Stimulated activated naive CD4-positive, alpha-beta T cell treated with Interleukin-2 at 50 U/mL for 16 hours (primary cell): ENCODE measurements at regions not wholly inside any gene's neighbourhood (a gene's known extent, or its start where the extent isn't known, plus 50 kb on each side); places are given as distances from the start of the nearest gene placed in this dataset.
"Not testable (repeated sequence)": the region's sequence is repeated elsewhere in the genome, so short reads cannot be mapped to it uniquely, and the experiment has no call there.

ENCODE experiments used
- DNase-seq: peaks from one replicate; lab custom pipeline; 2025; lab: John Stamatoyannopoulos, UW

DNA sequence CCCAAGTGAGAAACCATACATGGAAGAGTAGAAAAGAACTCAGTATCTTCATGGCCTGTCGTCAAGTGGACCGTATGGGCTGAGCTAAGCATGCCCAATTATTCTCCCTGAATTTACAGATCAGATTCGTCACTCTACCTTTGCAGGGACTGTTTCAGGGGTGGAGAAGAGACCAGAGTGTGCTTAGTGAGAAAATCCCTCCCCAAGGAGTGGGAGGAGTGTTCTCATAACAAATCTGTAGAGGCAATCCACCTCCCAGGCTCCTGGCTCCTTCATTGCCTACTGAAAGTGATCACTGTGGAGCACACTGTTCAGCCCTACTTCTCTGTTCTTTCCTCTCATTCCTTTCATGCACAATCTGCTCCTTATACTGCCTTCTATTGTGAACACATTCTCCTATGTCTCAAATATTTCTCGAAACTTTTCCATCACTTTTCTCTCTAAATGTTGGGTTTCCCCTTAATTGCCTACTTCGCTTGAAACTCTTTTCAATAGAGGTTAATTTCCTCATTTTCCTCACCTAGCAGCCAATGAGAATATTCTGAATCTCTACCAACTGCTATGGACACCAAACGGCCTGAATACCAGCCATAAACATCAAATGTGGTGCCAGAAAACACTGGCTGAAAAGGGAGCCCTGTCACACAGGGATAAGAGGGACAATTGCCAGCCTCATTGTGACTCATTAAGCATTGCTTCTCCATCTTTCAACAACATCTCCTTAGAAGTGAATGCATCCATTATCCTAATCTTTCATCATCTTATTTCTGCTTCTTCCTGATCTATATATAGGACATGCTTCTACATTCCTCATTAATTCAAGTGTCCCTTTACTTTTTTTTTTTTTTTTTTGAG is 398.3 kb downstream of the UTRN start:
- no peak for DNase-seq

DNA sequence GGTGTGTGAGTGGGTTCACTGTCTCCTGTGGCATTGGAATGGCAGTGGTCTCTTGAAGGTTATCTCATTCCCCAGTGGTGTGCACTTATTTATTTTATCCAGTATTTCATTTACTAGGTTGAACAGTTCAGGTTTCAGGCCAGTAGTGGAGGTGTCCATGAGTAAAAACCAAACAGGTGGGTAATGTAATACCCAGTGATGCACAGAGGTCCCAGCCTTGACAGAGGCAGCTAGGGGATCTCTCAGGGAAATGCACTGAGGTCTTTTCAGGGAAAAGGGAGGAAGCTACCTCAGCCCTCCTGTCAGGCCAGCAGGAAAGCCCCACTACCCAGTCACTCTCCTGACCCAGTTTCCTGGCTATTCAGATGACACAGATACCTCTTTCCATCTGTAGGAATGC is 403.6 kb downstream of the UTRN start:
- no peak for DNase-seq

DNA sequence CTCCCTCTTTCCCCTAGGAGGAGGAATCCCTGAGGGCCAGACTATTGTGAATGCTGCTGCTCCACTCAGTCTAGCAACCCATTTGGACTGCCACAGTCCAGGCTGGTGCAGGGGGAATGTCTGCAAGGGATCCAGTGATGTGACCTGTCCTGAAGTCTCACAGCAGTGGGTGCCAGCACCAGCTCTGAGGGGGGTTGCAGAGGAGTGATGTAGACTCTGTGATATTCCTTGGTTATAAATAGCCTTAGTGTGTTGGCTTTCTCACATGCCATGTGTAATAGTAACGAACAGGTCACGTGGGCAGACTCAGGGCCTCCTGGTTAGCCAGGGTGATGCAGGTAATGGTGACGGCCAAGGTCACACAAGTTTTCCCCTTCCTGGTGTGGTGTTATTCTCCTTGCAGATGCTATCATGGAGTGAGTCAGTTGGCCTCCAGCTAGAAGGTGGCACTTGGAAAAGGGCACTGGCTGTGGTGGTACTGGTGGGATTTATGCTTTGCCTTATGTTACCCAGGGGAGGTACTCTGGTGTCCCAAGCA is 404.4 kb downstream of the UTRN start:
- DNase-seq, result no peak

DNA sequence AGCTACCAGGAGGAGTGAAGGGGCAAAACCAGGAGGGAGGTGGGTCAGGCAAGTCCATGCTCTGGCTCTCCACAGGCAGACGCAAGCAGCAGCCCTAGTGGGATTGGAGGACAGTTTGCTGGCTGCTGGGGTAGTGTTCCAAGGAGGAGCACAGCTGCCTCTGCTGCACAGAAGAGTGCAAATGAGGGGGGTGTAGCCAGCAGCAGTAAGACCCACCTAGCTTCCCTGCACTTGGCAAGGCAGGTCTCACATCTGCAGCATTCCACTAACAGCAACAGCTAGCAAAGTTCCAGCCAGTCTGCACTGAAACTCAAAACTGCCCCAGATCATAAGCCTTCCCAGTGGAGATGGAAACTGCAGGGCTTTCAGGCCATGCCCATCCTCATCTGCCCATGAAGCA is 405.0 kb downstream of the UTRN start:
- no peak for DNase-seq

DNA sequence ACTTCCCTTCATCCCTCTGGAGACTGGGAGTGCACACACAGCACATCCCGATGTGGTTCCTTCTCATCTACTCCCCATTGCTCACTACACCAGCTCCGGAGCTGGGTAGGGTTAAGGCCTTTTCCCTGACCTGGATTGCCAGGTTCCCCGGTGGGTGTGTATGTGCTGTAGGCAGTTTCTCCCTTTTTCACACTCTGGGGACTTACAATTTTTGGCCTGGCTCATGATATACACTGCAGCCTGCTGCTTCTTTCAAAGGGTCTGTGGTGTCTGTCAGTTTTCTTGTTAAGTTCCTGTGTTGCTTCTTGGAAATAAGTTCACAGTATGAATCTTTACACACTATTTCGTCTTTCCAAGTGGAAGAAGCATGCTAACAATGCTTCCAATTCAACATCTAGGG is 405.5 kb downstream of the UTRN start:
- DNase-seq, result no peak

DNA sequence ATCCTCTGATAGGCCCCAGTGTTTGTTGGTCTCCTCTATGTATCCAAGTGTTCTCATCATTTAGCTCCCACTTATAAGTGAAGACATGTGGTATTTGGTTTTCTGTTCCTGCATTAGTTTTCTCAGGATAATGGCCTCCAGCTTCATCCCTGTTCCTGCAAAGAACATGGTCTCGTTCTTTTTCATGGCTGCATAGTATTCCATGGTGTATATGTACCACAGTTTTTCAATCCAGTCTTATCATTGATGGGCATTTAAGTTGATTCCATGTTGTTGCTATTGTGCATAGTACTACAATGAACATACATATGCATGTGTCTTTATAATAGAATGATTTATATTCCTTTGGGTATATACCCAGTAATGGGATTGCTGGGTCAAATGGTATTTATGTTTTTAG is 406.9 kb downstream of the UTRN start:
- DNase-seq, result not testable (repeated sequence)

DNA sequence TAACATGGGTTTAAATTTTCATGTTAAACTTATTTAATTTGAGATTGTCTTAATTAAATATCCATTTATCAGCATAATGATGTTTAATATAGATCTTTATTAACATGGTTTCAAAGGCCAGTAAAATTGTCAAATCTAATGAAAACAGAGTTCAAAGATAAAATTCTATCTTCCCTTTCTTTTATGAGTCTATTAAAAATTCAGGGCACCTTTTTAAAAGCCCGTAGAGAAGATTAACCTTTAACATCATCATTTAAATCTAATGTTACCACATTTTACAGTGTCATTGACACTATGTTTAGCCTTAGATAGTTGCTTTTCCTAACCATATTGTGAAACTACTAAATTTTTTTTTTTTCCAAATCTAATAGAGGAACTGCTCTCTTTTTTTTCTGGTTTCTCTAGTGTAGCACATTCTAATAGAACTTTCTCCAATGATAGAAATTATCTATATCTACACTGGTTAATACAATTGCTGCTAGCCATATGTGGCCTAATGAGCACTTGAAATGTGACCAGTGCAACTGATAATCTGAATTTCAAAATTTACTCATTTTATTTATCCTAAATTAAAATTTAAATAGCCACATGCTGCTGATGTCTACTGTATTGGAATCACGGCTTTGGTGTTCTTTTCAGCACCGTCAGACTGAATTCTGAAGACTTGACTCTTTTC is 410.9 kb downstream of the UTRN start:
- DNase-seq, result no peak

DNA sequence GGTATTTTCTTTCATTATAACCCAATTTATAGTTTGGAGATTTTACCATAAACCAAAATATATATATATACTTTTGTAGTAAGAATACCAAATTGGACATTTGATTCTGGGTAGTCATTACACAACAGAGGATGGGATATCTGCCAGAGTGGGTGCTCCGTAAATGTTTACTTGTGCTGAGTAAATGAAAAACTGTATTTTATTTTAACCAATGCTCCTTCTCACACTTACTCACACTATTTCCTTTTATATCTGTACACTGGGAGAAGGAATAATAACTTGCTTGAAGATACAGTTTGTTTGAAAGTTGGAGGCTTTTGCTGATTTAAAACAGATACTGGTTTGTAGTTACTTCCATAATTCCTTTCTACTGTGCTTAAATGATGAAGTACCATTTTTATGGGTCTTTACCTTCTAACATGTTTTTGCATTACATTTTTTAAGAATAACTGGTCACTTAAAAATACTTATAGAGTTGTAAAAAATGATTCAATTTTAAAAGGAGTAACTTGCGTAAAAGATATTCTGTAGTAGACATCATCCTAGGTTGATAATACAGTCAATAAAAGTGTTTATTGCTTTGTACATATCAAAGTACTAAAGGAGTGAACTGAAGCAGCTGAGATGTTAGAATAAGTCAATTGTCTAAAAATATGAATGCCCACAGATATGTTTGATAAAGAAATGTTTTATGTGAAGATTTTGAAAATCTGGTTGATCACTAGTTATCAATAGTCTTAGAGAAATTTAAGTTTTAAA is 411.7 kb downstream of the UTRN start:
- DNase-seq, result no peak

DNA sequence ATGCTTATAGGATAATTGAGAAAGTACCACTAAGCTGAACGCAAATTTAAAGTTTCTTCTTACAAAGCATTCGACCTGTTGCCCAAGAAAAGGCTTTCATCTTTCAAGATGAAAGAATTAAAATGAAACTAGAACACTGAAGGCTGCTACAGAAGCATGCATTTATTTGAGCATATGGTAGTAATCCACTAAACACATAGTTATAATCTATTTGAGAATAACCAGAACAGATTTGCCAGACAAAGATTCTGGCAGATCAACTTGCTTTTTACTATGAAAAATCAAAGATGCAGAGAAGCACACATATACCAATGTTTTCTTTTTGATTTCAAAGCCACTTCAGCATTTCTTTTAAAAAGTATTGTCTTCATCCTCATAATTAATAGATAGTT is 412.2 kb downstream of the UTRN start:
- no peak for DNase-seq

DNA sequence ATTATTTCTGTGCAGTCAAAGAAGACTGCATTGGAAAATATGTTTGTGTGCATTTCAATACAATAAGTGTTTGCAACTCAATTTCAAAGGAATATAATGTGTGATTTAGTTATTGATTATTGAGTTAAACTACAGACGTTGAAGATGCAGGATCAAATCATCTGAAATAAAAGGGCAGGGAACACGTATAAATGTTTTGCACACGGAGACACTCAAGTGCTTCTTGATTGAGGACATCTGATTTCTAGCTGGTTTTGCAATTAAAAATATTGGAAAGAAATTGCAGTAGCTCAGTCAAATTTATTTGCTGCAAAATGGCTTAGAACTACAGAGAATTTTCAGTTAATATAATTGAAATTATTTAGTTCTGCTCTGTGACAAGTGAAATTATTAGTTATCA is 412.7 kb downstream of the UTRN start:
- DNase-seq, result no peak

DNA sequence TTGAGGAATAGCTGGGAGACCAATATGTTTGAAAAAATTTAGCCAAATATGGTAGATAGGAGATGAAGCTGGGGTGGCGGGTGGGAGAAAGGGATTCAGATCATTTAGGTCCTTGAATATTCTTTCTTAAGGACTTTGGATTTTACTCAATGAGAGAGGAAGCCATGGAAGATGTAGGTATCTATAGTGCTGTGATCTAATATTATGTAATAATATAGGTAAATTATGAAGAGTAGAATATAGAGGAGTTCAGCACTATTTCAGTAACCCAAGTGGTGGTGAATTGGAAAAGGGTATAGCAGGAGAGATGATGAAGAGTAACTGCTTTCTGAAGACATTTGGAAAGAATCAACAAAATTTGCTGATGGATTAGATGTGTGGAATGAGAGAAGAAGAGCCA is 417.6 kb downstream of the UTRN start:
- no peak for DNase-seq

DNA sequence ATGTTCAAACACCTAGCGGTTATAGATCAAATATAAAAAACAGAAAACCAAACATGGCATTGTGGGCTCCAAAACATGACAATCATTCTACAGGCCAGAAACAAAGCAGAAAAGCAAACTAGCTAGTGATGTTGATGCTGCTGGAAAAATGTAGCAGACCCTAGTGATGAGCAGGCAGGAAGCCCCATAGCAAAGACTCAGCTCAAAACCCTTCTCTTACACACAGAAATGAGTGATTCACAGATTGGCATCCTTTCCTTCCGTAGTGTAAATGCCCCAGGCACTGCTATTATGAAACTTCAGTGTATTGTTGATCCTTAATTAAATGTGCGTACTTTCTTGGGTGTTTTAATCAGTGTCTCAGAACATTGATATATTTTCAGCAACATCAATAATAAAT is 425.1 kb downstream of the UTRN start:
- no peak for DNase-seq

DNA sequence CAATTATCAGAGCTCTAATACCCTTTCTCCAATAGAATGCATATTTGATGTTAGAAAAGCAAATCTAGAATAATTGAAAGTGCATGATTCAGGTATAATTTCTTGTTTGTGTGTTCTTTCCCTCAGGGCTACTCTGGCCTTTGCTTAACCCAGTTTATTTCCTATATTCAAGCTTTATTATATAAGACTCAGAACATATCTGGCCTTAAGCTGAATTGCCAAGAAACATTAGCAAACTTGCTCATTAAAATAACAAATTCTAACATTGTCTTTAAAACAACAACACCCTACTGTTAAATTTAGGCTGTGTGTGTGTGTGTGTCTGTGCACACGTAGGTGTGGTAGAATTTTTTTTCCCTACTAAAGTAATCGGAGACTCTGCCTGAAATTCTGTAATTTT is 426.5 kb downstream of the UTRN start:
- DNase-seq, result no peak

DNA sequence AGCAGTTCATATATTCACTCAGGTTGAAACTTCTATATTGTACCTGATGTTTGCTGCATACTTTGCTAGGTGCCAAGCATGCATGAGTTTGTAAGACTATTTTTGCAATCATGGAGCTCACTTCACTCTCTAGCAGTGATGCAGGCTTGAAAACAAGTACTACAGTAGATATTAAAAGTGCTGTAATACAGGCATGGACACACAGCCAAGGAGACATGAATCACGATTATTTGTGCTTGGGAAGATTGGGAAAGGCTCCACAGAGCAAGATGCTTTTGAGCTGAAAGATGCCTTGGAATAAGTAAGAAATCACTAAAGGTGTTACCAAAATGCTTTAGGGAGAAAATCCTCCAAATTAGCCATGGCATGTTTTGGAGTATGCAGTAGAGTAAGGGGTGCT is 427.4 kb downstream of the UTRN start:
- DNase-seq, result no peak

DNA sequence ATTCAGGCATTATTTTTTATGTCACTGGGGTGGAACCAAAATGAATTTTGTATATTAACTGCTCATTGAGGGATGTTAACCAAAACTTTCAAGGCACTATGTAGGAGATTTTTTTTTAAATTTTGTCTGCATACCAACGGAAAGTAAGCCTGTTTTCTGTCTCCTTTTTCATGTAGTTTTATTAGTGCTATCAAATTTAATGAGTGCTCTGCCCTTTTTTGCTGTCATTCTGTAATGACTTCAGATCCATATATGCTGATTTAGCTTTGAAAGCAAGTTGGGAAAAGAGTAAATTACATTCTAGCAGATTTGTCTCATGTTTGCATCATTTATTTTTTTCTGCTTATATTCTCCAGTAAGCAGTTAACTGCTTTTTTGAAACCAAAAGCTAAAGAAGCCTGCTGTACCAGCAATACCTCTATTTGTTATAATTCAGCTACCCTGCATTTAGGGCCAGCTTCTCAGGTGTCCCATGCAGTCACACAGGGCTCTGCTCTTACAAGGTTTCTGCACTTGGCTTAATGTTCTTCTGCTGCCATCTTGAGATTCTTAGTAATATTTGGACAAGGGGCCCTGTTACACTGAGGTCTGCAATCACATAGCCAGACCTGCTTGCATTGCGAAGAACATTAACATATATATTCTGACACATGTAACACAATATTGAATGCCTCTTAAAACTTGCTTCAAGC is 429.0 kb downstream of the UTRN start:
- no peak for DNase-seq

DNA sequence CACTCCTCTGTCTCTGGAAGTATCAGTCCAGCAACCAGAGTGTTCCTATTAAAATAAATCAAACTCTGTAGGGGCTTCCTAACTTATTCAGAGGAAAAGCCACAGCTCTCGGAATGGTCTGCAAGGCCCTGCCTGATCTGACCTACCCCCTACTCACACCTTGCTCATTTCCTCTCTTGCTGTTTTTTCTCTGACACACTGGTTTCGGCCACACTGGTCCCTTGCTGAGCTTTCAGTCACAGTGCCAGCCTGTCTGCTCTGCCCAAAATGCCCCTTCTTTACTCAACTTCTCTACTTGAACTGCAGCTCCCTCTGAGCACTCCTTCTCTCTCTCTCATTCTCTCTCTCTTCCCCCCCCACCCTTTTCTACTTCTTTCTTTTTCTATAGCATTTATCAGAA is 430.2 kb downstream of the UTRN start:
- DNase-seq, result no peak

DNA sequence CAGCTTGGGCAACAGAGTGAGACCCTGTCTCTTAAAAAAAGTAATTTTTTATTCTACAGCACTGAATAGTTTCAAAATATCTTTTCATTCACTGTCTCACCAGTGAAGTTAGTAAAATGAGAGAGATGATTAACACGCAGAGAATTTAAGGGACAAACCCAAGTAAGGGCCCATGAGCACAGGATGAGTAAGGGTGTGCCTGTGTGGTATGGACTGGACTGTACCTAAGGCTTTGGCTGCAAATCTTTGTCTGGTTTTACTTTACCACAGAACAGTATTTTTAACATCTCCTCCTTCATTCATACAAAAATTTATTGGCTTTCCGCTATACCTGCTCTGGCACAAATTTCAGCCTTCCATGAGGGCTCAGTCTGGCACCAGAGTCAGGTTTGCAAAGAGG is 433.3 kb downstream of the UTRN start:
- no peak for DNase-seq

DNA sequence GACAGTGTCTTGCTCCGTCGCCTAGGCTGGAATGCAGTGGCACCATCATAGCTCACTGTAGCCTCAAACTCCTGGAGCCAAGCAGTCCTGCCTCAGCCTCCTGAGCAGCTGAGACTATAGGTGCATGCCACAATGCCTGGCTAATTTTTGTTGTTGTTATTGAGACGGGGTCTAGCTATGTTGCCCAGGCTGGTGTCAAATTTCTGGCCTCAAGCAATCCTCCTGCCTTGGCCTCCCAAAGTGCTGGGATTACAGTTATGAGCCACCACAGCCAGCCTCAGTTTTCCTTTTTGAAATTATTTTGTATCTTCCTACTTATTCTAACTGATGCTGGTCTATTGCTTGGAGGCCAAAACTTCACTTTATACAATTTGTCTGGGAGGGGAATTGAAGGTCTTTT is 436.1 kb downstream of the UTRN start:
- no peak for DNase-seq

DNA sequence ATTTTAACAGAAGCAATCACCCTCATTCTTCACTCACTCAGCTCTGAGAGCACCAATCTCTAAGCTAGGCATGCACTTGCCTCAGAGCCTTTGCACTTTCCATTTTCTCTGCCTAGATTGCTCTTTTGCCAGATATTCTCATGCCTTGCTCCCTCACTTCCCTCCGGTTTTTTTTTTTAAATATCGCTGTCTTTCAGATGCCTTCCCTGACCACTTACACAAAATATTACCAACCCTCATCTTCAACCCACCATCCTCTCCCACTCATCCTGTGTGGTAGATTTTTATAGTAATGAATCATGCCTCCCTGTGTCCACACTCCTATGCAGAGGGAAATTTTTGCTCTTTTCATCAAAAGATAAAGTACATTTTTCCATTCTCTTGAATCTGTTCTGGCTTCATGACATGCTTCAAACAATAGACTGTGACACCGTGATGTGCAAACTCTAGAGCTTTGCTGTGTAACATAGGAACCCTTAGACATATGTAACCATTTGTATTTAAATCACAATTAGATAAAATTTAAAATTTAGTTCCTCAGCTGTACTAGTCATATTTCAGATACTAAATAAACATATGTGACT is 437.1 kb downstream of the UTRN start:
- no peak for DNase-seq

DNA sequence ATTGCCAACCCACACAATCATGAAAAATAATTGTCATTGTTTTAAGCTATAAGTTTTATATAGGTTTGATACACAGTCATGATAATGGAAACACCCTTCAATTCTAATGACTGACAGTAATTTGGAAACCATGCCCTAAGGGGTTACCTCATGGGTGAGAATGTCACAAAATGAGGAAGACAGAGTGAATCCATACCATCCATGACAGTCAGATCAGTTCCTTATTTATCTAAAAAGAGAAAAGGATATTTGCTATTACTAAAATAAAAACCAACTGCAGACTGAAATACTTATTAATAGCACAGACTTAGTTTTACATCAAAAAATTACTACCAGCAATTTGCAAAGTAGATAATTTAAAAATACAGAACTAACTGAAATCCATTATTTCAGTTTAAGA is 437.8 kb downstream of the UTRN start:
- DNase-seq, result no peak

DNA sequence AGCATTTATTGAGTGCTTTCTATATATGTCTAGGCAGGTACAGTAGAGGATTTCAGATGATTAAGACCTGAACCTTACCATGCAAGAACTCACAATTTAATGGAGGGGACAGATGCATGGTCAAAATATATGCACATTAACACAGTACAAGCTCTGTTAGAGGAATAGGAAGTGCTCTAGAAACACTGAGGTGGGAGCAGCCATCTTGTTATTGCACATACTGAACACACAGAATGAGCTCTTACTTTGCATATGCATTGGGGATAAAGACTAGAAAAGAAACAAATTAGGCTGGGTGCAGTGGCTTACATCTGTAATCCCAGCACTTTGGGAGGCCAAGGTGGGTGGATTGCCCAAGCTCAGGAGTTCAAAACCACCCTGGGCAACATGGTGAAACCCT is 438.3 kb downstream of the UTRN start:
- no peak for DNase-seq

DNA sequence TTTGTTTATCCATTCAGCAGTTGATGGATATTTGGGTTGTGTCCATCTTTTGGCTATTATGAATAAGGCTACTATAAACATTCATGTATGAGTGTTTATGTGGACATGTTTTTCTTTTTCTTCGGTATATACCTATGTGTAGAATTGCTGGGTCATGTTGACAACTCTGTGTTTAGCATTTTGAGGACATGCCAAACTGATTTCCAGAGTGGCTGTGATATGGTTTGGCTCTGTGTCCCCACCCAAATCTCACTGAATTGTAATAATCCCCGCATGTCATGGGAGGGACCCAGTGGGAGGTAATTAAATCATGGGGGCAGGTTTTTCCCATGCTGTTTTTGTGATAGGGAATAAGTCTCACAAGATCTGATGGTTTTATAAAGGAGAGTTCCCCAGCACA is 439.7 kb downstream of the UTRN start:
- DNase-seq, result no peak
